ENCODE measurements at regions not wholly inside any gene's neighbourhood (a gene's known extent, or its start where the extent isn't known, plus 50 kb on each side); places are given as distances from the start of the nearest gene placed in this dataset.

- Histone ChIP-seq H3K27ac (replicated peaks) (no peak overlapping the region), H3K27me3 (ENCODE audit: insufficient read depth, poor library complexity, severe bottlenecking) (peaks cover 6% of the 10 kb centered on the region), H3K4me3 (replicated peaks; ENCODE audit: insufficient read depth, low read length) (no peak overlapping the region)
- no peak for DNase-seq (ENCODE audit: low read depth in 1 of 2, low spot score in 1 of 2)
- no peak for TF ChIP-seq POLR2AphosphoS5 (IDR thresholded peaks at IDR 0.05; ENCODE audit: low read depth)
- TF ChIP-seq GABPA (IDR thresholded peaks at IDR 0.05; ENCODE audit: low read depth), result no peak
- TF ChIP-seq SPI1 (IDR thresholded peaks at IDR 0.05; ENCODE audit: borderline replicate concordance, low read depth), result no peak
Measured at GRCh38 chr20:48421547-48421946, 406.3 kb downstream of the PREX1 start.

- Histone ChIP-seq H3K27ac (replicated peaks) (no peak overlapping the region), H3K4me3 (replicated peaks; ENCODE audit: insufficient read depth, low read length) (no peak overlapping the region), H3K27me3 (ENCODE audit: insufficient read depth, poor library complexity, severe bottlenecking) (peaks cover 6% of the 10 kb centered on the region)
- TF ChIP-seq CTCF (IDR thresholded peaks at IDR 0.05; ENCODE audit: insufficient read depth, low read length) (no peak), POLR2AphosphoS5 (IDR thresholded peaks at IDR 0.05; ENCODE audit: low read depth) (no peak), REST (IDR thresholded peaks at IDR 0.05; ENCODE audit: insufficient replicate concordance, low read depth) (no peak)
- DNase-seq (ENCODE audit: low read depth in 1 of 2, low spot score in 1 of 2), result no peak
Measured at GRCh38 chr20:48420176-48420575, 407.6 kb downstream of the PREX1 start.

- DNase-seq (ENCODE audit: low read depth in 1 of 2, low spot score in 1 of 2), result no peak
- TF ChIP-seq SPI1 (IDR thresholded peaks at IDR 0.05; ENCODE audit: borderline replicate concordance, low read depth) (no peak), POLR2AphosphoS5 (IDR thresholded peaks at IDR 0.05; ENCODE audit: low read depth) (no peak), CTCF (IDR thresholded peaks at IDR 0.05; ENCODE audit: insufficient read depth, low read length) (no peak), REST (IDR thresholded peaks at IDR 0.05; ENCODE audit: insufficient replicate concordance, low read depth) (no peak), GABPA (IDR thresholded peaks at IDR 0.05; ENCODE audit: low read depth) (no peak)
- H3K4me3 ChIP-seq (replicated peaks; ENCODE audit: insufficient read depth, low read length), result no peak overlapping the region
- peaks cover 6% of the 10 kb centered on the region for H3K27me3 ChIP-seq (ENCODE audit: insufficient read depth, poor library complexity, severe bottlenecking)
- H3K27ac ChIP-seq (replicated peaks), result no peak overlapping the region
Measured at GRCh38 chr20:48419173-48419572, 408.6 kb downstream of the PREX1 start.

- Histone ChIP-seq H3K27ac (replicated peaks) (no peak overlapping the region), H3K4me3 (replicated peaks; ENCODE audit: insufficient read depth, low read length) (no peak overlapping the region), H3K27me3 (ENCODE audit: insufficient read depth, poor library complexity, severe bottlenecking) (peaks cover 3% of the 10 kb centered on the region)
- DNase-seq (ENCODE audit: low read depth in 1 of 2, low spot score in 1 of 2), result no peak
- TF ChIP-seq POLR2AphosphoS5 (IDR thresholded peaks at IDR 0.05; ENCODE audit: low read depth), result no peak
- no peak for TF ChIP-seq SPI1 (IDR thresholded peaks at IDR 0.05; ENCODE audit: borderline replicate concordance, low read depth)
- TF ChIP-seq GABPA (IDR thresholded peaks at IDR 0.05; ENCODE audit: low read depth), result no peak
Measured at GRCh38 chr20:48416002-48416401, 411.8 kb downstream of the PREX1 start.

- no peak overlapping the region for H3K27ac ChIP-seq (replicated peaks)
- DNase-seq (ENCODE audit: low read depth in 1 of 2, low spot score in 1 of 2), result no peak
- peaks cover 3% of the 10 kb centered on the region for H3K27me3 ChIP-seq (ENCODE audit: insufficient read depth, poor library complexity, severe bottlenecking)
- no peak overlapping the region for H3K4me3 ChIP-seq (replicated peaks; ENCODE audit: insufficient read depth, low read length)
- TF ChIP-seq SPI1 (IDR thresholded peaks at IDR 0.05; ENCODE audit: borderline replicate concordance, low read depth), result no peak
Measured at GRCh38 chr20:48414786-48415185, 413.0 kb downstream of the PREX1 start.
